ENCODE measurements at regions not wholly inside any gene's neighbourhood (a gene's known extent, or its start where the extent isn't known, plus 50 kb on each side); places are given as distances from the start of the nearest gene placed in this dataset.

- Mint-ChIP-seq H3K27me3 (no peaks in the 10 kb centered on the region), H3K4me3 (no peak overlapping the region), H3K27ac (no peak overlapping the region), H3K9me3 (ENCODE audit: insufficient read depth) (no peaks in the 10 kb centered on the region), H3K4me1 (no peaks in the 10 kb centered on the region)
- no peak overlapping the region for H3K4me3 ChIP-seq (ENCODE audit: control extremely low read depth in 1 of 5, extremely low read depth in 1 of 5, insufficient read depth in 1 of 5, low read depth in 2 of 5, low read length in 4 of 5)
- no peak overlapping the region for H3K4me2 ChIP-seq (replicated peaks; ENCODE audit: low read depth, low read length, poor library complexity, severe bottlenecking)
- TF ChIP-seq CTCF (IDR thresholded peaks at IDR 0.05): no peak
- no peak for TF ChIP-seq EZH2 (IDR thresholded peaks at IDR 0.05; ENCODE audit: borderline replicate concordance, insufficient read depth, low read depth, low read length, poor library complexity, severe bottlenecking)
- H3K36me3 ChIP-seq (replicated peaks in 1 of 2; ENCODE audit: control extremely low read depth in 1 of 2, control insufficient read depth in 1 of 2, extremely low read depth in 1 of 2, insufficient read depth in 2 of 2, low read length in 1 of 2): no peaks in the 10 kb centered on the region
- H3K27ac ChIP-seq (ENCODE audit: low read length in 2 of 2): no peak overlapping the region
- intact Hi-C loops (cut with micrococcal nuclease): no loop called here
- CTCF ChIA-PET: no interaction called here
- ATAC-seq (ENCODE audit: low read depth): no peak
- H3K4me1 ChIP-seq (ENCODE audit: control insufficient read depth in 2 of 2, insufficient read depth in 2 of 2, low read length in 2 of 2): no peaks in the 10 kb centered on the region
- H3K79me2 ChIP-seq (ENCODE audit: control insufficient read depth, insufficient read depth, low read length): no peaks in the 10 kb centered on the region
- no peaks in the 10 kb centered on the region for H3K27me3 ChIP-seq (replicated peaks in 1 of 4; ENCODE audit: control extremely low read depth in 1 of 4, control insufficient read depth in 3 of 4, insufficient read depth in 4 of 4, low read length in 3 of 4)
- no peaks in the 10 kb centered on the region for H3K9me3 ChIP-seq (ENCODE audit: control extremely low read depth in 1 of 3, control insufficient read depth in 2 of 3, insufficient read depth in 1 of 3, low read length in 2 of 3)
- POLR2A ChIA-PET: no interaction called here
- H3K9ac ChIP-seq (ENCODE audit: low read length): no peak overlapping the region
- no peaks in the 10 kb centered on the region for H4K20me1 ChIP-seq (ENCODE audit: control insufficient read depth, insufficient read depth, low read length, poor library complexity, severe bottlenecking)
- no peak for DNase-seq
- no peak overlapping the region for H2AFZ ChIP-seq (ENCODE audit: insufficient read depth, low read depth, low read length, poor library complexity, severe bottlenecking)
- WGBS (ENCODE audit: insufficient coverage): no CpG with 5 or more reads among the region's 2 CpGs
Observed at GRCh38 chr4:125791896-125792295, 477.1 kb downstream of the FAT4 start.

- WGBS (ENCODE audit: insufficient coverage): no CpG with 5 or more reads among the region's 1 CpG
Observed at GRCh38 chr4:125794989-125795388, 480.2 kb downstream of the FAT4 start.

More at GRCh38 chr4:125794989-125795388, 480.2 kb downstream of the FAT4 start:
- H3K4me3 Mint-ChIP-seq: no peak overlapping the region
- DNase-seq (no peak), ATAC-seq (ENCODE audit: low read depth) (no peak)
- no peaks in the 10 kb centered on the region for H3K36me3 ChIP-seq (replicated peaks in 1 of 2; ENCODE audit: control extremely low read depth in 1 of 2, control insufficient read depth in 1 of 2, extremely low read depth in 1 of 2, insufficient read depth in 2 of 2, low read length in 1 of 2)
- no peaks in the 10 kb centered on the region for H4K20me1 ChIP-seq (ENCODE audit: control insufficient read depth, insufficient read depth, low read length, poor library complexity, severe bottlenecking)
- ChIA-PET CTCF (interaction anchor here (0.7 kb wide), 1 partner anchor 848 kb away, joined by 3 read pairs; no protein-coding TSS in a partner anchor), POLR2A (no interaction called here)
- TF ChIP-seq CTCF (IDR thresholded peaks at IDR 0.05) (no peak), EZH2 (IDR thresholded peaks at IDR 0.05; ENCODE audit: borderline replicate concordance, insufficient read depth, low read depth, low read length, poor library complexity, severe bottlenecking) (no peak)
- no peak overlapping the region for H3K4me3 ChIP-seq (ENCODE audit: control extremely low read depth in 1 of 5, extremely low read depth in 1 of 5, insufficient read depth in 1 of 5, low read depth in 2 of 5, low read length in 4 of 5)
- no peak overlapping the region for H3K27ac ChIP-seq (ENCODE audit: low read length in 2 of 2)
- H3K4me1 Mint-ChIP-seq: no peaks in the 10 kb centered on the region
- H3K27me3 Mint-ChIP-seq: no peaks in the 10 kb centered on the region
- H3K9me3 ChIP-seq (ENCODE audit: control extremely low read depth in 1 of 3, control insufficient read depth in 2 of 3, insufficient read depth in 1 of 3, low read length in 2 of 3): no peaks in the 10 kb centered on the region
- no peaks in the 10 kb centered on the region for H3K79me2 ChIP-seq (ENCODE audit: control insufficient read depth, insufficient read depth, low read length)
- no peak overlapping the region for H3K9ac ChIP-seq (ENCODE audit: low read length)
- no peak overlapping the region for H3K4me2 ChIP-seq (replicated peaks; ENCODE audit: low read depth, low read length, poor library complexity, severe bottlenecking)
- H2AFZ ChIP-seq (ENCODE audit: insufficient read depth, low read depth, low read length, poor library complexity, severe bottlenecking): no peak overlapping the region
- no peak overlapping the region for H3K27ac Mint-ChIP-seq
- H3K4me1 ChIP-seq (ENCODE audit: control insufficient read depth in 2 of 2, insufficient read depth in 2 of 2, low read length in 2 of 2): no peaks in the 10 kb centered on the region
- H3K9me3 Mint-ChIP-seq (ENCODE audit: insufficient read depth): no peaks in the 10 kb centered on the region
- no peaks in the 10 kb centered on the region for H3K27me3 ChIP-seq (replicated peaks in 1 of 4; ENCODE audit: control extremely low read depth in 1 of 4, control insufficient read depth in 3 of 4, insufficient read depth in 4 of 4, low read length in 3 of 4)
- intact Hi-C loops (cut with micrococcal nuclease): no loop called here

All from B cell (primary cell).